Adrenal gland (tissue), 9 donors: ENCODE measurements at regions not wholly inside any gene's neighbourhood (a gene's known extent, or its start where the extent isn't known, plus 50 kb on each side); places are given as distances from the start of the nearest gene placed in this dataset.

Source experiments
- DNase-seq, 7 donors: peaks; one replicate each; pipeline ENCODE4 v3.0.0-alpha.2; 2019 to 2020
- H3K27ac ChIP-seq, 5 donors: fragments of 200-600 bp; sonication (generic) in 4 of 5; 1 replicate in 3 of 5; 2 replicates in 2 of 5; pipeline versions ENCODE4 v1.5.1 to v1.8.0; 2016 to 2020; ENCODE audit warnings: mild to moderate bottlenecking in 1 of 5
- H3K27me3 ChIP-seq: fragments of 200-600 bp; 2 replicates; pipeline ENCODE4 v1.8.0; 2021
- H3K36me3 ChIP-seq, 2 donors: fragments of 200-600 bp; replicated peaks in 1 of 2; 1 replicate in 1 of 2; 2 replicates in 1 of 2; pipeline versions ENCODE4 v1.5.1 to v1.8.0; 2018 to 2022
- H3K4me1 ChIP-seq, 2 donors: fragments of 200-600 bp; replicated peaks in 1 of 2; 1 replicate in 1 of 2; 2 replicates in 1 of 2; pipeline versions ENCODE4 v1.5.1 to v1.8.0; 2018 to 2021
- H3K4me3 ChIP-seq, 4 donors: fragments of 200-600 bp; sonication (generic) in 3 of 4; one replicate each; pipeline ENCODE4 v1.5.1; 2016 to 2018
- H3K9me3 ChIP-seq, 3 donors: fragments of 200-600 bp; sonication (generic) in 1 of 3; replicated peaks in 1 of 3; 1 replicate in 2 of 3; 2 replicates in 1 of 3; pipeline versions ENCODE4 v1.5.1 to v1.8.0; 2016 to 2021
- POLR2A ChIP-seq, 2 donors: fragments of 450-650 bp; IDR thresholded peaks; one replicate each; pipeline ENCODE4 v1.6.1; 2017; ENCODE audit warnings: antibody characterized with exemption in 2 of 2, mild to moderate bottlenecking in 2 of 2, moderate library complexity in 1 of 2
- WGBS, 4 donors: extraction: QIAGEN DNeasy Blood & Tissue Kit in 2 of 4; methylation state at CpG; one replicate each; pipeline versions ENCODE4 v1.1.5 to v1.1.7; 2013 to 2017; 5-methylcytosine and 5-hydroxymethylcytosine counted together
- intact Hi-C, 2 donors: fragments of 100-400 bp; cut with DNase I; formaldehyde crosslinking; loops; one replicate each; pipeline versions ENCODE4 v1.14.1 to v1.15.0; 2022 to 2023
- small RNA-seq, 2 donors: library from RNA; depleted of rRNA; stranded (forward); fragments of <200 nt; gene quantifications; one replicate each; pipeline ENCODE3, GENCODE V24; 2016
- TF ChIP-seq, protein P1 (sequence below), 6 experiments: fragments of 450-650 bp in 4 of 6; fragments of 200-600 bp in 2 of 6; sonication (generic) in 1 of 6; IDR thresholded peaks; 1 replicate in 5 of 6; 2 replicates in 1 of 6; pipeline versions ENCODE4 v1.5.1 to v1.8.0; 2016 to 2021; ENCODE audit warnings: antibody characterized with exemption in 6 of 6, mild to moderate bottlenecking in 2 of 6, moderate library complexity in 1 of 6
- donor health status: healthy with polysubstance abuse.
- donor health status: Bipolar disorder and iron deficiency.
- donor health status: DM: yes; HTN: yes; CAD: no.
- donor health status: DM: no; HTN: no; CAD: no.
- donor health status: DM: no; HTN: no; CAD: no.

DNA sequence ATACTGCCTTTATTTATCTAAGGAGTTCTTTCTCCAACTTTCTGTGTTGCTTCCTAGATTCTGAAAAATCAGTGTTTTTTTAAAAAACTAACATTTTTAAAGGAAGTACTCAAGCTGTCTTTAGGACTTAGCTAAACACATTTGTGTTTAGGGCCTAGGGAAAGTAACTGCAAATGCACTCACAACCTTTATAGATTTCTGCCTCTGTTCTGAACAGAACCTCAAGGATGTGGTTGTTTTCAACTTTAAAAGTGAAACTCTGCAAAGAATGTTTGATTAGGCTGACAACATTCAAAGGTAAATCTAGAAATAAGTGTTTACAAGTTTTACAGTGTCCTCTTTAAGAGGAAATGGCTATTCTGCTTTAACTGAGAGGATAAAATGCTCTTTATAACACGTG, 55.4 kb upstream of the CNTN5 start:
- intact Hi-C loops: no loop called here
- no peak for DNase-seq
- TF ChIP-seq POLR2A (IDR thresholded peaks at IDR 0.05): no peak
- TF ChIP-seq, protein P1, sequence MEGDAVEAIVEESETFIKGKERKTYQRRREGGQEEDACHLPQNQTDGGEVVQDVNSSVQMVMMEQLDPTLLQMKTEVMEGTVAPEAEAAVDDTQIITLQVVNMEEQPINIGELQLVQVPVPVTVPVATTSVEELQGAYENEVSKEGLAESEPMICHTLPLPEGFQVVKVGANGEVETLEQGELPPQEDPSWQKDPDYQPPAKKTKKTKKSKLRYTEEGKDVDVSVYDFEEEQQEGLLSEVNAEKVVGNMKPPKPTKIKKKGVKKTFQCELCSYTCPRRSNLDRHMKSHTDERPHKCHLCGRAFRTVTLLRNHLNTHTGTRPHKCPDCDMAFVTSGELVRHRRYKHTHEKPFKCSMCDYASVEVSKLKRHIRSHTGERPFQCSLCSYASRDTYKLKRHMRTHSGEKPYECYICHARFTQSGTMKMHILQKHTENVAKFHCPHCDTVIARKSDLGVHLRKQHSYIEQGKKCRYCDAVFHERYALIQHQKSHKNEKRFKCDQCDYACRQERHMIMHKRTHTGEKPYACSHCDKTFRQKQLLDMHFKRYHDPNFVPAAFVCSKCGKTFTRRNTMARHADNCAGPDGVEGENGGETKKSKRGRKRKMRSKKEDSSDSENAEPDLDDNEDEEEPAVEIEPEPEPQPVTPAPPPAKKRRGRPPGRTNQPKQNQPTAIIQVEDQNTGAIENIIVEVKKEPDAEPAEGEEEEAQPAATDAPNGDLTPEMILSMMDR (IDR thresholded peaks at IDR 0.05): no peak
- WGBS, 4 donors: 41 to 64% (median 58%) methylated on average over 1 of the region's 1 CpG
- Histone ChIP-seq H3K36me3 (no peaks in the 10 kb centered on the region), H3K4me3 (no peak overlapping the region), H3K9me3 (peaks cover 0 to 5% (median 0%) of the 10 kb centered on the region in 3 donors), H3K27me3 (no peaks in the 10 kb centered on the region), H3K4me1 (no peaks in the 10 kb centered on the region), H3K27ac (no peak overlapping the region)

DNA sequence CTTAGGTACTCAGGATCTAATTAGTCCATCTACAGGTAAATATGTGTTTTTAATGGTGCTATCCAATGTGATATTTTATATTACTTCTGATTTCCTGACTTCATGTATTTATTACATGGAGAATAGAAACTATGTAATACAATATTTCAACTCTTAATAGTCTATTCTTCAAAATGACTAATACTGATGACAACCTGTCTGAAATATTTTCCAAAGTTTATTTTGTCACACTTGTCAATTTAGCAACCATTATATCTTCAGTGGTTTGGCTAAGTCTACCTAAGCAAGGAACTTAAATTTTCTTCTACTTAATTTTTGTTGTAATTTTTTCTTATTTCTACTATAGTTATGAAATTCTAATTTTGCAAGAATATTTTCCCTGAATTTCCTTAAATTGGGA, 55.0 kb upstream of the CNTN5 start:
- Histone ChIP-seq H3K4me3 (no peak overlapping the region), H3K27me3 (no peaks in the 10 kb centered on the region), H3K9me3 (peaks cover 0 to 5% (median 0%) of the 10 kb centered on the region in 3 donors), H3K36me3 (no peaks in the 10 kb centered on the region), H3K27ac (no peak overlapping the region), H3K4me1 (no peaks in the 10 kb centered on the region)
- TF ChIP-seq, protein P1 (IDR thresholded peaks at IDR 0.05): no peak
- no peak for TF ChIP-seq POLR2A (IDR thresholded peaks at IDR 0.05)
- no peak for DNase-seq
- intact Hi-C loops: no loop called here

DNA sequence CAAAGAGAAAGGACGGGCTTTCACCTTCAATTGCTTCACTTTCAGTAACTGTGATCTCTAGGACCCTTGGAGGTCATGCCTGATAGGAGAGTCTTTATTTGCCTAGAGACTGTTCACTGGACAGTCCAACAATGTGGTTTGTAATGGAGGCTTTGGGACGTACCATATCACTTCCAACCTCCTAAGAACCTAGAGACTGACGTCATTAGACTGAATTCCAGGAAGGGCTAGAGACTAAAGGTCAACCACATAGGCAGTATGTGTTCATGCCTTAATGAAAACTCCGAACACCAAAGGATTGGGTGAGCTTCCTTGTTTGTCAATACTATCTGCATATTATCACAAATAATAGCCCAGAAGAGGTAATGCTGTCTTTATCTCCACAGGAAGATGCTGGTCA, 53.7 kb upstream of the CNTN5 start:
- intact Hi-C loops: no loop called here
- Histone ChIP-seq H3K27me3 (no peaks in the 10 kb centered on the region), H3K27ac (no peak overlapping the region), H3K4me3 (no peak overlapping the region), H3K36me3 (no peaks in the 10 kb centered on the region), H3K9me3 (peaks cover 0 to 5% (median 0%) of the 10 kb centered on the region in 3 donors), H3K4me1 (no peaks in the 10 kb centered on the region)
- TF ChIP-seq POLR2A (IDR thresholded peaks at IDR 0.05): no peak
- TF ChIP-seq, protein P1 (IDR thresholded peaks at IDR 0.05): no peak
- no peak for DNase-seq
- 75 to 84% (median 78%) methylated on average over 4 of the region's 4 CpGs for WGBS, 4 donors

Small RNA genes in the stretch of these regions (small RNA-seq; reads per million reads assigned to genes)
- gene AP003730.1 (0 reads per million in 2 donors), gene RNA5SP346 (0 reads per million in 2 donors), gene RNA5SP347 (0 to 0.12 reads per million in 2 donors)
